ENCODE measurements at regions not wholly inside any gene's neighbourhood (a gene's known extent, or its start where the extent isn't known, plus 50 kb on each side); places are given as distances from the start of the nearest gene placed in this dataset.

DNA sequence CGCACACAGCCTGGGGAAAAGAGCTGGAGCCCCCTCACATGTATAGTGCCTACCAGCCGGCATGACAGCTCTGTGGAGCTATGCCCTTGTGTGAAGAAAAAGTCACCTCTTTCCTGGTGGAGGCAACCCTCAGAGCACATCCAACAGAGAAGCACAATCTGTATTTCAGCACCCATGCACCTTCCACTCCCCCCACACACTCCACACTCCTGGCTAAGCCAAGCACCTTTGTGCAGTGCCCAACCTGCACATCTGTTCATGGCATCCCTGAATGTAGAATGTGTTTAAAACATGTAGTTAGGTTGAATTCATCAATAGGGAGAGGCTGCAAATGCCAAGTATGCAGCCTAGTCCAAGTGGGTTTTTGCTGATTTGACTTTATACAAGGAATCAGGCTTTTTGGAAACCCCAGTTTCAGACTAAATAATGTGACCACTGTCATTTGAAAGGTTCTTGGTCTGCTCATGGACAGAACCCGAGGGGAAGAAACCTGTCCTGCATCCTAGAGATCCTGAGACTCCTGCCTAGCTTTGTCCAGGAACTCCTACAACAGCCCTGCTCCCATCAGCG lies 197.1 kb downstream of the TOMM20 start:
- Mint-ChIP-seq H3K4me1 (ENCODE audit: unreplicated experiment) (peaks cover 41% of the 10 kb centered on the region), H3K36me3 (ENCODE audit: unreplicated experiment) (no peaks in the 10 kb centered on the region), H3K27ac (ENCODE audit: unreplicated experiment) (no peak overlapping the region), H3K4me3 (ENCODE audit: unreplicated experiment) (no peak overlapping the region), H3K9me3 (ENCODE audit: unreplicated experiment) (no peaks in the 10 kb centered on the region), H3K27me3 (ENCODE audit: unreplicated experiment) (no peaks in the 10 kb centered on the region)
- no peak for DNase-seq (ENCODE audit: extremely low spot score, unreplicated experiment)
- TF ChIP-seq, protein P1, sequence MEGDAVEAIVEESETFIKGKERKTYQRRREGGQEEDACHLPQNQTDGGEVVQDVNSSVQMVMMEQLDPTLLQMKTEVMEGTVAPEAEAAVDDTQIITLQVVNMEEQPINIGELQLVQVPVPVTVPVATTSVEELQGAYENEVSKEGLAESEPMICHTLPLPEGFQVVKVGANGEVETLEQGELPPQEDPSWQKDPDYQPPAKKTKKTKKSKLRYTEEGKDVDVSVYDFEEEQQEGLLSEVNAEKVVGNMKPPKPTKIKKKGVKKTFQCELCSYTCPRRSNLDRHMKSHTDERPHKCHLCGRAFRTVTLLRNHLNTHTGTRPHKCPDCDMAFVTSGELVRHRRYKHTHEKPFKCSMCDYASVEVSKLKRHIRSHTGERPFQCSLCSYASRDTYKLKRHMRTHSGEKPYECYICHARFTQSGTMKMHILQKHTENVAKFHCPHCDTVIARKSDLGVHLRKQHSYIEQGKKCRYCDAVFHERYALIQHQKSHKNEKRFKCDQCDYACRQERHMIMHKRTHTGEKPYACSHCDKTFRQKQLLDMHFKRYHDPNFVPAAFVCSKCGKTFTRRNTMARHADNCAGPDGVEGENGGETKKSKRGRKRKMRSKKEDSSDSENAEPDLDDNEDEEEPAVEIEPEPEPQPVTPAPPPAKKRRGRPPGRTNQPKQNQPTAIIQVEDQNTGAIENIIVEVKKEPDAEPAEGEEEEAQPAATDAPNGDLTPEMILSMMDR (IDR thresholded peaks at IDR 0.05): no peak

DNA sequence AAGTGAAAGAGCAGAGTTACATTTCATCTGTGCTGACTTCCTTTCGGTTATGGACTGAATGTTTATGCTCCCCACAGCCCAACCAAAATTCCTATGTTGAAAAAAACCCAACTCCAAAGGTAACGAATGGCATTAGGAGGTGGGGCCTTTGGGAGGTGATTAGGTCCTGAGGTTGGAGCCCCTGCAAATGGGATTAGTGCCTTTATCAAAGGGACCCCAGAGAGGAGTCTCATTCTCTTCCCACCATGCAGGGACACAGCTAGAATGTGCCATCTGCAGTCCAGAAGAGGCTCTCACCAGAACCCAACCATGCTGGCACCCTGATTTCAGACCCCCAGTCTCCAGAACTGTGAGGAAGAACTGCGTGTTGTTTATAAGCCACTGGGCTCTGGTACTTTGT lies 199.3 kb downstream of the TOMM20 start:
- TF ChIP-seq, protein P1 (IDR thresholded peaks at IDR 0.05): no peak
- H3K4me1 Mint-ChIP-seq (ENCODE audit: unreplicated experiment): peaks cover 53% of the 10 kb centered on the region
- no peaks in the 10 kb centered on the region for H3K27me3 Mint-ChIP-seq (ENCODE audit: unreplicated experiment)
- no peaks in the 10 kb centered on the region for H3K36me3 Mint-ChIP-seq (ENCODE audit: unreplicated experiment)
- H3K4me3 Mint-ChIP-seq (ENCODE audit: unreplicated experiment): no peak overlapping the region
- no peak for DNase-seq (ENCODE audit: extremely low spot score, unreplicated experiment)
- no peak overlapping the region for H3K27ac Mint-ChIP-seq (ENCODE audit: unreplicated experiment)
- H3K9me3 Mint-ChIP-seq (ENCODE audit: unreplicated experiment): no peaks in the 10 kb centered on the region

DNA sequence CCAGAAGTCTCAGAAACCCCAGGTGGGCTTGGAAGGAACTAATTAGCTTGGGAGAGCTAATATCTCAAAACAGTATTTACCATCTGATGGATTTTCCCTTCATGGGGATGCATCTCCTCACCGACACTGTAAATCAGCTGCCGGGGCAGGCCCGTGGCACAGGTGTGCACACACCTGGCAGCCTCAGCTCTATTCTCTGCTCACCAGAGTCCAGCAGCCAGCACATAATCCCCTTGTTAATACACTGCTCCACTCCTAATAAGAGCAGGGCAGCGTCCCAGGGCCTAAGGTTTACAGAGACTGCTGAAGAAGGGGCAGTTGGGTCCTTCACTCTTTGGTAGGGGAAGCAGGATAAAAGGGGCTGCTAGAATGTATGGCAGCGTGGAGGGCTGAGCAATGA lies 200.0 kb downstream of the TOMM20 start:
- Mint-ChIP-seq H3K4me1 (ENCODE audit: unreplicated experiment) (peaks cover 49% of the 10 kb centered on the region), H3K27ac (ENCODE audit: unreplicated experiment) (no peak overlapping the region)
- no peak for DNase-seq (ENCODE audit: extremely low spot score, unreplicated experiment)

DNA sequence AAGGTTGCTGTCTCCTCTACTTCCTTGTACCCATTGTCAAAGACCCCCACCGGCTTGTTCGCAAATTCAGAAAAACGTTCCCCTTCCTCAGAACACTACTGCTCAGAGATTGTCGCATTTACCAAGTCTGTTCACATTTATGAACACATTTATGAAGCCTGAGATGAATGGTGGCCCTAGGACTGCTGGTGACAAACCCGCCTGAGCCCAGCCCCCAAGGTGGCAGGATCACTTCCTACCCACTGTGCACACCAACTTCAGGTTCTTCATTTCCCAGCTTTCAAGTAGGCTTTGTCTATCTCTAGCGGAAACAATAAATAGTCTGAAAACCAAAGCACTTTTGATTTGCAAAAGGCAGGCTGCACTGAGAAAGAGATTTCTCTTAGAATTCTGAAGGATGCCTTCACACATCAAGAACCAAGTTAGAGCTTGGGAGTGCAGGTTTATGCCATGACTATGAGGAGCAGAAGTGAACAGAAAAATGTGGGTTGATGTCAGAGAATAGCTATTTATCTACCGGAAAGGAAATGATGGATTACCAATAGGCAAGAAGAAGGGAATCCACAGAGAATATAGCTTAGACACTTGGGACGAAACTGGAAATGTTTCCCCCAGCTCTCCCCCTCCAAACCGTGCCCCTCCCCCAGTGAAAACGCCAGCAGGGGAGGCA lies 200.5 kb downstream of the TOMM20 start:
- no peaks in the 10 kb centered on the region for H3K36me3 Mint-ChIP-seq (ENCODE audit: unreplicated experiment)
- H3K9me3 Mint-ChIP-seq (ENCODE audit: unreplicated experiment): no peaks in the 10 kb centered on the region
- no peaks in the 10 kb centered on the region for H3K27me3 Mint-ChIP-seq (ENCODE audit: unreplicated experiment)
- TF ChIP-seq, protein P1 (IDR thresholded peaks at IDR 0.05): no peak
- no peak for DNase-seq (ENCODE audit: extremely low spot score, unreplicated experiment)
- H3K4me1 Mint-ChIP-seq (ENCODE audit: unreplicated experiment): peaks cover 44% of the 10 kb centered on the region
- peak overlapping the region; percentile 94 for H3K27ac Mint-ChIP-seq (ENCODE audit: unreplicated experiment)
- no peak overlapping the region for H3K4me3 Mint-ChIP-seq (ENCODE audit: unreplicated experiment)

More for the DNA sequence above, 200.0 kb downstream of the TOMM20 start:
- Mint-ChIP-seq H3K4me3 (ENCODE audit: unreplicated experiment) (no peak overlapping the region), H3K27me3 (ENCODE audit: unreplicated experiment) (no peaks in the 10 kb centered on the region), H3K9me3 (ENCODE audit: unreplicated experiment) (no peaks in the 10 kb centered on the region), H3K36me3 (ENCODE audit: unreplicated experiment) (no peaks in the 10 kb centered on the region)
- TF ChIP-seq, protein P1 (IDR thresholded peaks at IDR 0.05): no peak

DNA sequence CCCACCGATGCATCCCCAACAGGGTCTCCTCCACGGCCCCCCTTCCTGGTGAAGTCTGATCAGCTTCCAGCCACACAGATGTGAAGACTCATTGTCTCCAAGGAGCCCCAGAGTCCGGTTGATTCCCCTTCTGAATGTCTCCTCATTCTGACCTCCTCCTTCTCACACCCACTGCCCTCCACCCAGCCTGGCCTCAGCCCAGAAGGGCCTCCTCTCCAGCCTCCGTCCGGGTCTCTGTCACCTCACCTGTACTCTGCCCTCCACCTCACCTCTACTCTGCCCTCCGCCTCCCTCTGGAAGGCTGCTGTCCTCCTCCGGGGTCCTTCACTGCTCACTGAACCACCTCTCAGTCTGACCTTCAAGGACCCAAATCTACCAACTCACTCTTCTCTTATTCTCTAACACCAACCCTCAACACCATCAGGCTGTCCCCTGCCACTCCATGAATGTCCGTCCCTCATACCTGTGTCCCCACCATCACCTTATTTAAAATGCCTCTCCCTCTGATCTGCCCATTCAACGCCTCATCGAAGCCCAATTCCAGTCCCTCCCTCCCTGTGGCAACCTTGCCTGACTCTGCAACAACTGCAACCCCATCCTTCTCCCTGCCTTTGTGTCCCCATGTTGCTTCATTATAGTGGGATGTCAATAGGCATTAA lies 201.2 kb downstream of the TOMM20 start:
- no peak for DNase-seq (ENCODE audit: extremely low spot score, unreplicated experiment)
- H3K9me3 Mint-ChIP-seq (ENCODE audit: unreplicated experiment): no peaks in the 10 kb centered on the region
- H3K4me1 Mint-ChIP-seq (ENCODE audit: unreplicated experiment): peaks cover 38% of the 10 kb centered on the region
- H3K4me3 Mint-ChIP-seq (ENCODE audit: unreplicated experiment): no peak overlapping the region
- TF ChIP-seq, protein P1 (IDR thresholded peaks at IDR 0.05): no peak
- peak overlapping the region; percentile 94 for H3K27ac Mint-ChIP-seq (ENCODE audit: unreplicated experiment)
- H3K36me3 Mint-ChIP-seq (ENCODE audit: unreplicated experiment): no peaks in the 10 kb centered on the region
- no peaks in the 10 kb centered on the region for H3K27me3 Mint-ChIP-seq (ENCODE audit: unreplicated experiment)

Data from osteocyte (in vitro differentiated cells).